Smooth muscle cell (in vitro differentiated cells): ENCODE measurements at regions not wholly inside any gene's neighbourhood (a gene's known extent, or its start where the extent isn't known, plus 50 kb on each side); places are given as distances from the start of the nearest gene placed in this dataset.
"Not testable (repeated sequence)": the region's sequence is repeated elsewhere in the genome, so short reads cannot be mapped to it uniquely, and the experiment has no call there.

ENCODE experiments used
- DNase-seq: peaks from one replicate; lab custom pipeline; 2025; ENCODE audit not compliant: unreplicated experiment; lab: John Stamatoyannopoulos, UW
- H2AFZ ChIP-seq: fragments of 200-600 bp; sonication (generic); 2 replicates; pipeline ENCODE4 v1.6.0; 2016; ENCODE audit warnings: antibody characterized with exemption, low read depth, mild to moderate bottlenecking
- H3F3A ChIP-seq: fragments of 200-600 bp; sonication (generic); 2 replicates; pipeline ENCODE4 v1.6.0; 2017; ENCODE audit warnings: antibody characterized with exemption, low read depth
- H3K27ac ChIP-seq: fragments of 200-600 bp; sonication (generic); 2 replicates; pipeline ENCODE4 v1.5.1; 2016; ENCODE audit warnings: low read depth, mild to moderate bottlenecking
- H3K27me3 ChIP-seq: fragments of 200-600 bp; sonication (generic); 2 replicates; pipeline ENCODE4 v1.6.1; 2016; ENCODE audit warnings: low read depth, mild to moderate bottlenecking
- H3K36me3 ChIP-seq: fragments of 200-600 bp; sonication (generic); 2 replicates; pipeline ENCODE4 v1.5.1; 2016; ENCODE audit warnings: low read depth
- H3K4me1 ChIP-seq: fragments of 200-600 bp; sonication (generic); 2 replicates; pipeline ENCODE4 v1.5.1; 2016; ENCODE audit warnings: low read depth
- H3K4me2 ChIP-seq: fragments of 200-600 bp; sonication (generic); 2 replicates; pipeline ENCODE4 v1.6.0; 2016; ENCODE audit warnings: mild to moderate bottlenecking
- H3K4me3 ChIP-seq: fragments of 200-600 bp; sonication (generic); 2 replicates; pipeline ENCODE4 v1.5.1; 2016; ENCODE audit warnings: mild to moderate bottlenecking
- H3K79me2 ChIP-seq: fragments of 200-600 bp; sonication (generic); 2 replicates; pipeline ENCODE4 v1.6.0; 2016; ENCODE audit warnings: low read depth, mild to moderate bottlenecking
- H3K9ac ChIP-seq: fragments of 200-600 bp; sonication (generic); 2 replicates; pipeline ENCODE4 v1.6.0; 2016; ENCODE audit warnings: low read depth
- H3K9me3 ChIP-seq: fragments of 200-600 bp; sonication (generic); replicated peaks from 2 replicates; pipeline ENCODE4 v1.5.1; 2016; ENCODE audit warnings: low read depth
- H4K20me1 ChIP-seq: fragments of 200-600 bp; sonication (generic); 2 replicates; pipeline ENCODE4 v1.6.0; 2016; ENCODE audit warnings: low read depth
- CTCF ChIP-seq: fragments of 200-600 bp; sonication (generic); IDR thresholded peaks from 2 replicates; pipeline ENCODE4 v1.5.1; 2017; ENCODE audit warnings: borderline replicate concordance, mild to moderate bottlenecking, antibody characterized with exemption; ENCODE audit not compliant: insufficient read depth, poor library complexity, severe bottlenecking
- WGBS: methylation state at CpG from one replicate; pipeline ENCODE4 v1.1.7; 2016; ENCODE audit warnings: low lambda C conversion rate; 5-methylcytosine and 5-hydroxymethylcytosine counted together

- WGBS = 87% methylated on average over 20 of the region's 21 CpGs
Measured at GRCh38 chr22:44621401-44622146, 80.4 kb upstream of the PRR5 start.

GRCh38 chr22:44620841-44621257 is 81.2 kb upstream of the PRR5 start:
- Histone ChIP-seq H3K9me3 (no peaks in the 10 kb centered on the region), H3K27me3 (no peaks in the 10 kb centered on the region), H3K4me3 (no peak overlapping the region), H4K20me1 (no peaks in the 10 kb centered on the region), H3K4me1 (peaks cover 3% of the 10 kb centered on the region), H2AFZ (no peak overlapping the region), H3K27ac (no peak overlapping the region), H3K36me3 (no peaks in the 10 kb centered on the region), H3K4me2 (no peak overlapping the region), H3F3A (no peaks in the 10 kb centered on the region), H3K9ac (no peak overlapping the region), H3K79me2 (no peaks in the 10 kb centered on the region)
- TF ChIP-seq CTCF = no peak
- no peak for DNase-seq
- WGBS = 79% methylated on average over 13 of the region's 13 CpGs

More at GRCh38 chr22:44621401-44622146, 80.4 kb upstream of the PRR5 start:
- no peak overlapping the region for H3K4me2 ChIP-seq
- H3K36me3 ChIP-seq = no peaks in the 10 kb centered on the region
- H3K4me3 ChIP-seq = no peak overlapping the region
- H3K9ac ChIP-seq = no peak overlapping the region
- no peaks in the 10 kb centered on the region for H3K9me3 ChIP-seq
- no peaks in the 10 kb centered on the region for H3F3A ChIP-seq
- H4K20me1 ChIP-seq = no peaks in the 10 kb centered on the region
- no peak for DNase-seq
- no peak overlapping the region for H3K27ac ChIP-seq
- H3K4me1 ChIP-seq = peaks cover 3% of the 10 kb centered on the region
- no peaks in the 10 kb centered on the region for H3K27me3 ChIP-seq
- H2AFZ ChIP-seq = no peak overlapping the region
- H3K79me2 ChIP-seq = no peaks in the 10 kb centered on the region
- no peak for TF ChIP-seq CTCF

GRCh38 chr22:44620129-44620840 is 81.7 kb upstream of the PRR5 start:
- Histone ChIP-seq H3K79me2 (no peaks in the 10 kb centered on the region), H3F3A (no peaks in the 10 kb centered on the region), H3K9ac (no peak overlapping the region), H3K4me3 (no peak overlapping the region), H4K20me1 (no peaks in the 10 kb centered on the region), H3K9me3 (no peaks in the 10 kb centered on the region), H3K36me3 (no peaks in the 10 kb centered on the region), H3K27me3 (no peaks in the 10 kb centered on the region), H3K4me2 (no peak overlapping the region), H2AFZ (no peak overlapping the region), H3K27ac (no peak overlapping the region), H3K4me1 (peaks cover 3% of the 10 kb centered on the region)
- DNase-seq = no peak
- 33% methylated on average over 42 of the region's 48 CpGs for WGBS
- no peak for TF ChIP-seq CTCF

GRCh38 chr22:44619560-44620128 is 82.4 kb upstream of the PRR5 start:
- H3K4me3 ChIP-seq, H3K36me3 ChIP-seq, H3K27me3 ChIP-seq, H3F3A ChIP-seq, H4K20me1 ChIP-seq, DNase-seq, H3K9ac ChIP-seq, H3K27ac ChIP-seq, H2AFZ ChIP-seq, H3K9me3 ChIP-seq, H3K4me2 ChIP-seq, H3K79me2 ChIP-seq, H3K4me1 ChIP-seq: not testable (repeated sequence)
- WGBS = 100% methylated on average over 3 of the region's 16 CpGs

GRCh38 chr22:44618910-44619309 is 83.1 kb upstream of the PRR5 start:
- not testable (repeated sequence) for H3K27me3 ChIP-seq, H3K79me2 ChIP-seq, H3K9ac ChIP-seq, H3K9me3 ChIP-seq, H3K4me3 ChIP-seq, H3K27ac ChIP-seq, H4K20me1 ChIP-seq, H2AFZ ChIP-seq, H3K4me1 ChIP-seq, H3K36me3 ChIP-seq, H3K4me2 ChIP-seq, DNase-seq, H3F3A ChIP-seq
- 89% methylated on average over 4 of the region's 6 CpGs for WGBS
